Gastroesophageal sphincter (tissue), 4 donors: ENCODE measurements at regions not wholly inside any gene's neighbourhood (a gene's known extent, or its start where the extent isn't known, plus 50 kb on each side); places are given as distances from the start of the nearest gene placed in this dataset.

Source experiments
- ATAC-seq: fragments of 150-250 bp; one replicate; pipeline ENCODE4 v1.9.1; 2016; ENCODE audit warnings: mild to moderate bottlenecking, moderate library complexity
- H3K27ac ChIP-seq, 4 donors: fragments of 200-600 bp; sonication (generic) in 3 of 4; 1 replicate in 3 of 4; 2 replicates in 1 of 4; pipeline ENCODE4 v1.5.1; 2016 to 2019
- H3K27me3 ChIP-seq: fragments of 200-600 bp; sonication (generic); one replicate; pipeline ENCODE4 v1.5.1; 2019
- H3K36me3 ChIP-seq, 2 donors: fragments of 200-600 bp; sonication (generic); one replicate each; pipeline ENCODE4 v1.5.1; 2019; ENCODE audit warnings: control low read depth in 1 of 2
- H3K4me1 ChIP-seq, 3 donors: fragments of 200-600 bp; sonication (generic); 1 replicate in 2 of 3; 2 replicates in 1 of 3; pipeline ENCODE4 v1.5.1; 2016 to 2019; ENCODE audit warnings: control low read depth in 2 of 3
- H3K4me3 ChIP-seq, 2 donors: fragments of 200-600 bp; sonication (generic); one replicate each; pipeline ENCODE4 v1.5.1; 2019; ENCODE audit warnings: mild to moderate bottlenecking in 1 of 2, moderate library complexity in 1 of 2
- H3K9me3 ChIP-seq, 3 donors: fragments of 200-600 bp; sonication (generic); one replicate each; pipeline ENCODE4 v1.5.1; 2017 to 2019; ENCODE audit warnings: control low read depth in 2 of 3
- EP300 ChIP-seq: sonication (generic); formaldehyde crosslinking; IDR thresholded peaks from one replicate; pipeline ENCODE4 v1.6.1; 2017; ENCODE audit warnings: antibody characterized with exemption, mild to moderate bottlenecking
- POLR2A ChIP-seq, 2 donors: fragments of 450-650 bp; IDR thresholded peaks; one replicate each; pipeline ENCODE4 v1.6.1; 2017; ENCODE audit warnings: antibody characterized with exemption in 2 of 2, mild to moderate bottlenecking in 2 of 2, moderate library complexity in 1 of 2
- POLR2AphosphoS5 ChIP-seq: sonication (generic); formaldehyde crosslinking; IDR thresholded peaks from one replicate; pipeline ENCODE4 v1.6.1; 2017; ENCODE audit warnings: antibody characterized with exemption
- WGBS, 2 donors: methylation state at CpG; one replicate each; pipeline ENCODE4 v1.1.5; 2018; ENCODE audit warnings: low coverage in 1 of 2; 5-methylcytosine and 5-hydroxymethylcytosine counted together
- TF ChIP-seq, protein P1 (sequence below), 4 experiments: fragments of 200-600 bp in 2 of 4; fragments of 450-650 bp in 2 of 4; sonication (generic) in 1 of 4; IDR thresholded peaks; one replicate each; pipeline ENCODE4 v1.5.1; 2017 to 2019; ENCODE audit warnings: antibody characterized with exemption in 4 of 4, mild to moderate bottlenecking in 2 of 4, moderate library complexity in 2 of 4

- H3K4me1 ChIP-seq, result no peaks in the 10 kb centered on the region
- no peaks in the 10 kb centered on the region for H3K36me3 ChIP-seq
- 91 to 93% methylated on average over 5 of the region's 5 CpGs for WGBS, 2 donors
- no peak for ATAC-seq
- no peak for TF ChIP-seq POLR2AphosphoS5
- TF ChIP-seq POLR2A (IDR thresholded peaks at IDR 0.05), result no peak
- TF ChIP-seq, protein P1, sequence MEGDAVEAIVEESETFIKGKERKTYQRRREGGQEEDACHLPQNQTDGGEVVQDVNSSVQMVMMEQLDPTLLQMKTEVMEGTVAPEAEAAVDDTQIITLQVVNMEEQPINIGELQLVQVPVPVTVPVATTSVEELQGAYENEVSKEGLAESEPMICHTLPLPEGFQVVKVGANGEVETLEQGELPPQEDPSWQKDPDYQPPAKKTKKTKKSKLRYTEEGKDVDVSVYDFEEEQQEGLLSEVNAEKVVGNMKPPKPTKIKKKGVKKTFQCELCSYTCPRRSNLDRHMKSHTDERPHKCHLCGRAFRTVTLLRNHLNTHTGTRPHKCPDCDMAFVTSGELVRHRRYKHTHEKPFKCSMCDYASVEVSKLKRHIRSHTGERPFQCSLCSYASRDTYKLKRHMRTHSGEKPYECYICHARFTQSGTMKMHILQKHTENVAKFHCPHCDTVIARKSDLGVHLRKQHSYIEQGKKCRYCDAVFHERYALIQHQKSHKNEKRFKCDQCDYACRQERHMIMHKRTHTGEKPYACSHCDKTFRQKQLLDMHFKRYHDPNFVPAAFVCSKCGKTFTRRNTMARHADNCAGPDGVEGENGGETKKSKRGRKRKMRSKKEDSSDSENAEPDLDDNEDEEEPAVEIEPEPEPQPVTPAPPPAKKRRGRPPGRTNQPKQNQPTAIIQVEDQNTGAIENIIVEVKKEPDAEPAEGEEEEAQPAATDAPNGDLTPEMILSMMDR (IDR thresholded peaks at IDR 0.05), result no peak
- TF ChIP-seq EP300, result no peak
- H3K27me3 ChIP-seq, result no peaks in the 10 kb centered on the region
- no peak overlapping the region for H3K27ac ChIP-seq
- no peaks in the 10 kb centered on the region for H3K9me3 ChIP-seq
- no peak overlapping the region for H3K4me3 ChIP-seq
Measured at GRCh38 chr7:82694022-82694421, 250.4 kb upstream of the CACNA2D1 start.

DNA sequence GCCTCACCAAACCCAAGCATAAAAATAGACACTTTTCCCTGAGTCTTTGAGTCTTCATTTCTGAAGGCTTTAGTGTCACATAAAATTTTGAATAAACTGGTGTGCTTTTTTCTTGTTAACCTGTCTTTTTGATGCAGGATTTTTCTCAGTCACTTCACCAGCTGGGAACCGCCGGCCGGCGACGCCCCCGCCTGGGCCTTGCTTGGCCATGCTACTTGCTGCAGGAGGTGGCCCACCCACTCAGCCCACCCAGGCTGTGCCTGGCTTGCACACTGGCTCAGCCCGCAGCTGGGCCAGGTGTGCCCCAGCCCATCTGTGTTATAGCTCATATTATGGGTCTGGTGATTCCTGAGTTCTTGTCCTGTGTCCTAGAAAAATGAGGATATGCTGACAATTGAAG lies 247.4 kb upstream of the CACNA2D1 start:
- no peak overlapping the region for H3K27ac ChIP-seq
- H3K4me1 ChIP-seq, result no peaks in the 10 kb centered on the region
- no peaks in the 10 kb centered on the region for H3K27me3 ChIP-seq
- 96% methylated on average over 7 of the region's 7 CpGs; no CpG with 5 or more reads in 1 of the 2 donors for WGBS, 2 donors
- no peaks in the 10 kb centered on the region for H3K9me3 ChIP-seq
- H3K36me3 ChIP-seq, result no peaks in the 10 kb centered on the region
- H3K4me3 ChIP-seq, result no peak overlapping the region
- TF ChIP-seq, protein P1 (IDR thresholded peaks at IDR 0.05), result no peak
- no peak for TF ChIP-seq EP300
- no peak for TF ChIP-seq POLR2AphosphoS5
- no peak for TF ChIP-seq POLR2A (IDR thresholded peaks at IDR 0.05)
- ATAC-seq, result no peak

DNA sequence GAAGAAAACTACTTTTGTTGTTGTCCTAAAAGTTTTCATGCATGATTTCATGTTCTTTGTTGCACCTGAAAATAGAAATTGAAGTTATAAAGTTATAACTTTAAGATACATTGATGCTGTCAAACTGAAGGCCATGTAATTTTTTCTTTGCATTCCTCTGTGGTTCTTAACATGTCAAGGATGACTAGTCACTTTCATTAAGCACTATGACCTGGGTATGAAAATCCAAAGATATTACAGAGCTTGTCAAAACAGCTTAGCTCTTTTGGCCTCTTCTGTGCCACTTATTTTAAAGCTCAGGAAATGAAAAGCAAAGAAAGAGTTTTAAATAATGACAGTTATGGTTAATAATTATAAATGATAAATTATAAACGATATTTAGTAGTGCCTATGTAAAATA lies 241.6 kb upstream of the CACNA2D1 start:
- Histone ChIP-seq H3K27ac (no peak overlapping the region), H3K4me1 (no peaks in the 10 kb centered on the region), H3K4me3 (no peak overlapping the region), H3K9me3 (no peaks in the 10 kb centered on the region), H3K36me3 (no peaks in the 10 kb centered on the region), H3K27me3 (no peaks in the 10 kb centered on the region)
- 36 to 100% methylated on average over 1 of the region's 1 CpG for whole genome bisulfite sequencing, 2 donors
- ATAC-seq, result no peak
- TF ChIP-seq POLR2A (IDR thresholded peaks at IDR 0.05) (no peak), EP300 (no peak), POLR2AphosphoS5 (no peak)
- TF ChIP-seq, protein P1 (IDR thresholded peaks at IDR 0.05), result no peak

GRCh38 chr7:82678716-82679115 lies 235.1 kb upstream of the CACNA2D1 start:
- Histone ChIP-seq H3K9me3 (no peaks in the 10 kb centered on the region), H3K36me3 (no peaks in the 10 kb centered on the region), H3K27me3 (no peaks in the 10 kb centered on the region), H3K4me1 (peaks cover 0 to 6% (median 0%) of the 10 kb centered on the region in 3 donors), H3K27ac (no peak overlapping the region), H3K4me3 (no peak overlapping the region)
- ATAC-seq, result no peak
- TF ChIP-seq, protein P1 (IDR thresholded peaks at IDR 0.05), result no peak
- WGBS, 2 donors, result 42 to 50% methylated on average over 1 to 2 of the region's 2 CpGs

DNA sequence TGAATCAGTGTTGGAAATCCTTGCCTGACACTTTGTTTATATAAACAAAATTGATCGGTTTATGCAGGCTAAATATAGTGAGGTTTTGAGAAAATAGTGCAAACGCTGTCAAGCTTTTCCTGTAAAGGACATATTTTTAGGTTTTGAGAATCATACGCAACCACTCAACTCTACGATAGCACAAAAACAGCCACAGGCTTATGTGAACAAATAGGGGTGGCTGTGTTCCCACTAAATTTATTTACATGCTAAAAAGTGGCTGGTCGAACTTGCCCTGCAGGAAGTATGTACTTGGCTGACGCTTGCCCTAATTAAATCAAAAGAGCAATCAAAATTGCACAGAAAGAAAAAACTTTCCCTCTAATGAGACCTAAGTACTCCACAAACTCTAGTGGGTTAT lies 234.7 kb upstream of the CACNA2D1 start:
- Histone ChIP-seq H3K4me1 (peaks cover 0 to 6% (median 0%) of the 10 kb centered on the region in 3 donors), H3K27ac (no peak overlapping the region), H3K27me3 (no peaks in the 10 kb centered on the region), H3K9me3 (no peaks in the 10 kb centered on the region), H3K36me3 (no peaks in the 10 kb centered on the region), H3K4me3 (no peak overlapping the region)
- ATAC-seq, result no peak
- TF ChIP-seq, protein P1 (IDR thresholded peaks at IDR 0.05), result no peak
- TF ChIP-seq EP300 (no peak), POLR2AphosphoS5 (no peak), POLR2A (IDR thresholded peaks at IDR 0.05) (no peak)
- 43 to 48% methylated on average over 6 of the region's 6 CpGs for WGBS, 2 donors
